SK-N-SH (cell line): ENCODE measurements at regions not wholly inside any gene's neighbourhood (a gene's known extent, or its start where the extent isn't known, plus 50 kb on each side); places are given as distances from the start of the nearest gene placed in this dataset.

Source experiments
- CTCF ChIA-PET: fragments of 300-600, 350-600 bp; formaldehyde crosslinking; extraction: SDS; loops from one replicate; lab custom pipeline; 2021; lab: Yijun Ruan, JAX
- POLR2A ChIA-PET: fragments of 350-600 bp; sonication (Branson Sonifier 250); formaldehyde crosslinking; extraction: SDS; loops from one replicate; lab custom pipeline; 2020; ENCODE audit warnings: antibody characterized with exemption, inconsistent platforms; lab: Yijun Ruan, JAX
- DNase-seq: peaks from one replicate; pipeline ENCODE4 v3.0.0; 2012
- H2AFZ ChIP-seq: fragments of 200-600 bp; sonication (generic); 2 replicates; pipeline ENCODE4 v1.8.1; 2016; ENCODE audit warnings: antibody characterized with exemption, mild to moderate bottlenecking, low read depth
- H3F3A ChIP-seq: fragments of 200-600 bp; sonication (generic); replicated peaks from 2 replicates; pipeline ENCODE3; 2016; ENCODE audit warnings: antibody characterized with exemption, mild to moderate bottlenecking; ENCODE audit not compliant: insufficient read depth
- H3K27ac ChIP-seq, 2 experiments: fragments of 200-500 bp in 1 of 2; fragments of 200-600 bp in 1 of 2; sonication (Bioruptor generic) in 1 of 2; sonication (generic), shearing (Covaris generic) in 1 of 2; 2 replicates each; pipeline versions ENCODE4 v1.5.1 to v1.6.1; 2014 to 2016; ENCODE audit warnings: low read depth in 2 of 2, inconsistent platforms in 1 of 2, low read length in 1 of 2, mild to moderate bottlenecking in 1 of 2, mixed read lengths in 1 of 2
- H3K27me3 ChIP-seq: fragments of 200-600 bp; sonication (generic), shearing (Covaris generic); 2 replicates; pipeline ENCODE4 v1.6.1; 2016; ENCODE audit warnings: mixed run types; ENCODE audit not compliant: insufficient read depth
- H3K36me3 ChIP-seq, 2 experiments: fragments of 200-500 bp in 1 of 2; fragments of 200-600 bp in 1 of 2; sonication (Bioruptor generic) in 1 of 2; sonication (generic) in 1 of 2; replicated peaks in 1 of 2; 2 replicates each; pipeline versions ENCODE3 to v1.5.1; 2014 to 2016; ENCODE audit warnings: low read length in 1 of 2, mild to moderate bottlenecking in 1 of 2; ENCODE audit not compliant: insufficient read depth in 2 of 2, control insufficient read depth in 1 of 2
- H3K4me1 ChIP-seq, 2 experiments: fragments of 200-500 bp in 1 of 2; fragments of 200-600 bp in 1 of 2; sonication (Bioruptor generic) in 1 of 2; sonication (generic), shearing (Covaris generic) in 1 of 2; 2 replicates each; pipeline versions ENCODE4 v1.5.1 to v1.6.1; 2014 to 2016; ENCODE audit warnings: low read depth in 1 of 2, low read length in 1 of 2, mixed run types in 1 of 2; ENCODE audit not compliant: insufficient read depth in 2 of 2, control insufficient read depth in 1 of 2
- H3K4me2 ChIP-seq: fragments of 200-600 bp; sonication (generic), shearing (Covaris generic); 2 replicates; pipeline ENCODE4 v1.6.1; 2017; ENCODE audit warnings: mixed run types
- H3K4me3 ChIP-seq, 2 experiments: fragments of 200-500 bp in 1 of 2; fragments of 200-600 bp in 1 of 2; sonication (Bioruptor generic) in 1 of 2; sonication (generic), shearing (Covaris generic) in 1 of 2; 2 replicates each; pipeline versions ENCODE4 v1.5.1 to v1.8.1; 2014 to 2016; ENCODE audit warnings: low read depth in 2 of 2, inconsistent platforms in 1 of 2, low read length in 1 of 2, mild to moderate bottlenecking in 1 of 2, mixed read lengths in 1 of 2, moderate library complexity in 1 of 2
- H3K79me2 ChIP-seq: fragments of 200-600 bp; sonication (generic); 2 replicates; pipeline ENCODE4 v1.8.1; 2017; ENCODE audit warnings: mild to moderate bottlenecking; ENCODE audit not compliant: insufficient read depth
- H3K9ac ChIP-seq: fragments of 200-600 bp; sonication (generic); 2 replicates; pipeline ENCODE4 v1.6.1; 2017; ENCODE audit warnings: mixed run types
- H3K9me2 ChIP-seq: fragments of 200-600 bp; sonication (generic); 2 replicates; pipeline ENCODE4 v1.6.1; 2017; ENCODE audit warnings: mixed run types
- H3K9me3 ChIP-seq: fragments of 200-600 bp; sonication (generic); 2 replicates; pipeline ENCODE4 v1.6.1; 2017; ENCODE audit warnings: mixed run types, mild to moderate bottlenecking, moderate library complexity
- H4K20me1 ChIP-seq: fragments of 200-600 bp; sonication (generic); 2 replicates; pipeline ENCODE4 v1.6.1; 2017; ENCODE audit warnings: mild to moderate bottlenecking, mixed run types; ENCODE audit not compliant: insufficient read depth
- CHD2 ChIP-seq: fragments of 150-350 bp; IDR thresholded peaks from 2 replicates; pipeline ENCODE4 v1.6.1; 2018; ENCODE audit warnings: low read length; ENCODE audit not compliant: partially characterized antibody
- EP300 ChIP-seq, 2 experiments: IDR thresholded peaks; 2 replicates each; pipeline versions ENCODE4 v1.4.0 to v1.6.1; 2012; ENCODE audit warnings: borderline replicate concordance in 1 of 2, low read depth in 1 of 2, low read length in 1 of 2
- FOSL2 ChIP-seq: IDR thresholded peaks from 2 replicates; pipeline ENCODE4 v1.4.0; 2012; ENCODE audit warnings: low read depth, mild to moderate bottlenecking, moderate library complexity, borderline replicate concordance
- GATA2 ChIP-seq: sonication (generic); formaldehyde crosslinking; IDR thresholded peaks from 2 replicates; pipeline ENCODE4 v1.5.0; 2020; ENCODE audit warnings: mild to moderate bottlenecking, missing genetic modification reagents
- JUND ChIP-seq: IDR thresholded peaks from 2 replicates; pipeline ENCODE4 v1.4.0; 2012
- MEF2A ChIP-seq: IDR thresholded peaks from 2 replicates; pipeline ENCODE4 v1.4.0; 2012; ENCODE audit warnings: low read depth, borderline replicate concordance
- MXI1 ChIP-seq: IDR thresholded peaks from 2 replicates; pipeline ENCODE4 v1.6.1; 2012; ENCODE audit warnings: mild to moderate bottlenecking, low read depth, low read length, improper control_type of control experiment
- PBX3 ChIP-seq: IDR thresholded peaks from 2 replicates; pipeline ENCODE4; 2012
- RAD21 ChIP-seq: IDR thresholded peaks from 2 replicates; pipeline ENCODE4 v1.6.1; 2012; ENCODE audit warnings: mild to moderate bottlenecking, low read length
- TCF12 ChIP-seq: IDR thresholded peaks from 2 replicates; pipeline ENCODE4 v1.4.0; 2012
- YY1 ChIP-seq: IDR thresholded peaks from 2 replicates; pipeline ENCODE4 v1.4.0; 2012; ENCODE audit warnings: low read depth, mild to moderate bottlenecking
- ZBTB33 ChIP-seq: IDR thresholded peaks from 2 replicates; pipeline ENCODE4 v1.4.0; 2012; ENCODE audit warnings: low read depth, borderline replicate concordance
- WGBS: methylation state at CpG from one replicate; pipeline ENCODE4 v1.1.6; 2017; ENCODE audit warnings: low lambda C conversion rate; 5-methylcytosine and 5-hydroxymethylcytosine counted together
- TF ChIP-seq, protein P1 (sequence below): IDR thresholded peaks from 2 replicates; pipeline ENCODE4 v1.4.0; 2012; ENCODE audit warnings: low read depth
- TF ChIP-seq, protein P2 (sequence below): fragments of 200-600 bp; sonication (generic); IDR thresholded peaks from 2 replicates; pipeline ENCODE4 v1.6.1; 2017; ENCODE audit warnings: antibody characterized with exemption, mild to moderate bottlenecking, moderate library complexity

- H3K27ac ChIP-seq: peak overlapping the region in 1 of 2 experiments; percentile 85; a peak in 2 of 4 replicates
- peak; percentile 5 for DNase-seq
- no peaks in the 10 kb centered on the region for H3K36me3 ChIP-seq
- H3K4me2 ChIP-seq: no peak overlapping the region
- H3K9me2 ChIP-seq: no peaks in the 10 kb centered on the region
- peaks cover 14% of the 10 kb centered on the region for H3F3A ChIP-seq
- no peaks in the 10 kb centered on the region for H3K27me3 ChIP-seq
- H4K20me1 ChIP-seq: no peaks in the 10 kb centered on the region
- POLR2A ChIA-PET: no interaction called here
- TF ChIP-seq YY1 (no peak), GATA2 (CRISPR knock-in tag) (peak; percentile 62), EP300 (IDR thresholded peaks at IDR 0.05; ENCODE audit: borderline replicate concordance in 1 of 2, low read depth in 1 of 2, low read length in 1 of 2) (peak in 1 of 2 experiments; percentile 51; a peak in 1 of 4 replicates)
- H3K4me1 ChIP-seq: peaks cover 14 to 21% of the 10 kb centered on the region in 2 experiments; a peak in 3 of 4 replicates
- H3K9me3 ChIP-seq: no peaks in the 10 kb centered on the region
- WGBS: 68% methylated on average over 2 of the region's 2 CpGs
- no peak overlapping the region for H3K4me3 ChIP-seq
- no peaks in the 10 kb centered on the region for H3K79me2 ChIP-seq
- H2AFZ ChIP-seq: no peak overlapping the region
- CTCF ChIA-PET: interaction anchor here (1.9 kb wide), 1 partner anchor 178 kb away, joined by 4 read pairs; no protein-coding TSS in a partner anchor
- H3K9ac ChIP-seq: no peak overlapping the region
Observed at GRCh38 chr2:151060287-151060686, 201.4 kb downstream of the RBM43 start.

- no peaks in the 10 kb centered on the region for H3K79me2 ChIP-seq
- peak overlapping the region; percentile 47 to 80; a peak in 3 of 4 replicates for H3K27ac ChIP-seq
- CTCF ChIA-PET: no interaction called here
- peaks cover 7 to 8% of the 10 kb centered on the region in 2 experiments; a peak in 3 of 4 replicates for H3K4me1 ChIP-seq
- DNase-seq: no peak
- no peaks in the 10 kb centered on the region for H4K20me1 ChIP-seq
- no peaks in the 10 kb centered on the region for H3K27me3 ChIP-seq
- no peak overlapping the region for H3K4me2 ChIP-seq
- POLR2A ChIA-PET: no interaction called here
- no peak overlapping the region for H3K9ac ChIP-seq
- 63% methylated on average over 1 of the region's 1 CpG for WGBS
- no peak overlapping the region for H2AFZ ChIP-seq
- TF ChIP-seq, protein P1, sequence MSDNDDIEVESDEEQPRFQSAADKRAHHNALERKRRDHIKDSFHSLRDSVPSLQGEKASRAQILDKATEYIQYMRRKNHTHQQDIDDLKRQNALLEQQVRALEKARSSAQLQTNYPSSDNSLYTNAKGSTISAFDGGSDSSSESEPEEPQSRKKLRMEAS: no peak
- TF ChIP-seq JUND (peak; percentile 63), ZBTB33 (no peak), PBX3 (peak; percentile 31; the same call in 1 of the 2 replicates), FOSL2 (peak; percentile 75), EP300 (IDR thresholded peaks at IDR 0.05; ENCODE audit: borderline replicate concordance in 1 of 2, low read depth in 1 of 2, low read length in 1 of 2) (peak in 1 of 2 experiments; percentile 54; a peak in 1 of 4 replicates), CHD2 (no peak), RAD21 (no peak), MEF2A (peak; percentile 51; the same call in 1 of the 2 replicates), TCF12 (peak; percentile 64), GATA2 (CRISPR knock-in tag) (no peak), MXI1 (no peak)
- TF ChIP-seq, protein P2, sequence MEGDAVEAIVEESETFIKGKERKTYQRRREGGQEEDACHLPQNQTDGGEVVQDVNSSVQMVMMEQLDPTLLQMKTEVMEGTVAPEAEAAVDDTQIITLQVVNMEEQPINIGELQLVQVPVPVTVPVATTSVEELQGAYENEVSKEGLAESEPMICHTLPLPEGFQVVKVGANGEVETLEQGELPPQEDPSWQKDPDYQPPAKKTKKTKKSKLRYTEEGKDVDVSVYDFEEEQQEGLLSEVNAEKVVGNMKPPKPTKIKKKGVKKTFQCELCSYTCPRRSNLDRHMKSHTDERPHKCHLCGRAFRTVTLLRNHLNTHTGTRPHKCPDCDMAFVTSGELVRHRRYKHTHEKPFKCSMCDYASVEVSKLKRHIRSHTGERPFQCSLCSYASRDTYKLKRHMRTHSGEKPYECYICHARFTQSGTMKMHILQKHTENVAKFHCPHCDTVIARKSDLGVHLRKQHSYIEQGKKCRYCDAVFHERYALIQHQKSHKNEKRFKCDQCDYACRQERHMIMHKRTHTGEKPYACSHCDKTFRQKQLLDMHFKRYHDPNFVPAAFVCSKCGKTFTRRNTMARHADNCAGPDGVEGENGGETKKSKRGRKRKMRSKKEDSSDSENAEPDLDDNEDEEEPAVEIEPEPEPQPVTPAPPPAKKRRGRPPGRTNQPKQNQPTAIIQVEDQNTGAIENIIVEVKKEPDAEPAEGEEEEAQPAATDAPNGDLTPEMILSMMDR: no peak
- no peaks in the 10 kb centered on the region for H3K36me3 ChIP-seq
- no peaks in the 10 kb centered on the region for H3K9me3 ChIP-seq
- H3K4me3 ChIP-seq: no peak overlapping the region
- no peaks in the 10 kb centered on the region for H3K9me2 ChIP-seq
- H3F3A ChIP-seq: peaks cover 17% of the 10 kb centered on the region
Observed at GRCh38 chr2:151056870-151057269, 204.8 kb downstream of the RBM43 start.
